ENCODE measurements at regions not wholly inside any gene's neighbourhood (a gene's known extent, or its start where the extent isn't known, plus 50 kb on each side); places are given as distances from the start of the nearest gene placed in this dataset.

GRCh38 chr21:43355266-43355924 is 71.5 kb downstream of the SIK1 start:
- TF ChIP-seq E2F4 (CRISPR knock-in tag; IDR thresholded peaks at IDR 0.05; ENCODE audit: borderline replicate concordance, low read depth) (no peak), NFATC4 (CRISPR knock-in tag; IDR thresholded peaks at IDR 0.05) (no peak), GRHL2 (CRISPR knock-in tag; IDR thresholded peaks at IDR 0.05; ENCODE audit: insufficient replicate concordance, severe bottlenecking) (no peak), ZSCAN18 (CRISPR knock-in tag; IDR thresholded peaks at IDR 0.05) (no peak)
- H3K4me1 Mint-ChIP-seq = no peaks in the 10 kb centered on the region
- peak overlapping the region; percentile 3; the same call in 1 of the 2 replicates for H3K27ac Mint-ChIP-seq
- H3K9me3 Mint-ChIP-seq = peaks cover 4% of the 10 kb centered on the region; the same call in 1 of the 2 replicates
- H3K4me3 Mint-ChIP-seq = no peak overlapping the region
- no peaks in the 10 kb centered on the region for H3K36me3 Mint-ChIP-seq
- ChIA-PET POLR2A (no interaction called here), CTCF (interaction anchor here (1.4 kb wide), 1 partner anchor 43 kb away, joined by 4 read pairs; no protein-coding TSS in a partner anchor)
- ATAC-seq = no peak
- no peaks in the 10 kb centered on the region for H3K27me3 Mint-ChIP-seq (ENCODE audit: low read depth)
- DNase-seq (ENCODE audit: low spot score) = no peak

GRCh38 chr21:43354666-43355065 is 72.3 kb downstream of the SIK1 start:
- Mint-ChIP-seq H3K4me3 (no peak overlapping the region), H3K36me3 (no peaks in the 10 kb centered on the region), H3K27ac (no peak overlapping the region), H3K9me3 (peaks cover 4% of the 10 kb centered on the region; the same call in 1 of the 2 replicates), H3K27me3 (ENCODE audit: low read depth) (no peaks in the 10 kb centered on the region), H3K4me1 (no peaks in the 10 kb centered on the region)
- ChIA-PET POLR2A (no interaction called here), CTCF (no interaction called here)
- TF ChIP-seq RELA (CRISPR knock-in tag; IDR thresholded peaks at IDR 0.05; ENCODE audit: borderline replicate concordance) = no peak
- no peak for TF ChIP-seq ZNF317 (CRISPR knock-in tag; IDR thresholded peaks at IDR 0.05; ENCODE audit: borderline replicate concordance, low read depth)
- TF ChIP-seq ESRRA (CRISPR knock-in tag; IDR thresholded peaks at IDR 0.05; ENCODE audit: borderline replicate concordance) = no peak
- no peak for TF ChIP-seq NR3C1 (CRISPR knock-in tag; conservative IDR thresholded peaks at IDR 0.05; ENCODE audit: low read depth)
- TF ChIP-seq SOX15 (CRISPR knock-in tag; IDR thresholded peaks at IDR 0.05) = no peak
- TF ChIP-seq ZNF121 (CRISPR knock-in tag; IDR thresholded peaks at IDR 0.05) = no peak
- no peak for TF ChIP-seq TEAD1 (CRISPR knock-in tag; IDR thresholded peaks at IDR 0.05)
- no peak for TF ChIP-seq ZNF416 (CRISPR knock-in tag; IDR thresholded peaks at IDR 0.05)
- TF ChIP-seq ATF3 (CRISPR knock-in tag; conservative IDR thresholded peaks at IDR 0.05) = no peak
- DNase-seq (ENCODE audit: low spot score) (no peak), ATAC-seq (no peak)

GRCh38 chr21:43354026-43354420 is 72.9 kb downstream of the SIK1 start:
- Mint-ChIP-seq H3K27ac (no peak overlapping the region), H3K4me1 (no peaks in the 10 kb centered on the region), H3K36me3 (no peaks in the 10 kb centered on the region), H3K4me3 (no peak overlapping the region), H3K9me3 (peaks cover 4% of the 10 kb centered on the region; the same call in 1 of the 2 replicates), H3K27me3 (ENCODE audit: low read depth) (no peaks in the 10 kb centered on the region)
- ChIA-PET CTCF (interaction anchor here (1.1 kb wide), 1 partner anchor 22 kb away, joined by 3 read pairs; no protein-coding TSS in a partner anchor), POLR2A (no interaction called here)
- DNase-seq (ENCODE audit: low spot score) (no peak), ATAC-seq (no peak)
- TF ChIP-seq AR (CRISPR knock-in tag; IDR thresholded peaks at IDR 0.05) = no peak
- TF ChIP-seq E2F1 (CRISPR knock-in tag; IDR thresholded peaks at IDR 0.05) = no peak
- no peak for TF ChIP-seq ZNF396 (CRISPR knock-in tag; IDR thresholded peaks at IDR 0.05; ENCODE audit: borderline replicate concordance)
- no peak for TF ChIP-seq NFE2L1 (CRISPR knock-in tag; IDR thresholded peaks at IDR 0.05)
- no peak for TF ChIP-seq GTF2I (CRISPR knock-in tag; conservative IDR thresholded peaks at IDR 0.05)
- no peak for TF ChIP-seq TEAD4 (CRISPR knock-in tag; IDR thresholded peaks at IDR 0.05)
- no peak for TF ChIP-seq ZNF138 (CRISPR knock-in tag; conservative IDR thresholded peaks at IDR 0.05)
- no peak for TF ChIP-seq EMX1 (CRISPR knock-in tag; IDR thresholded peaks at IDR 0.05)
- no peak for TF ChIP-seq OVOL2 (CRISPR knock-in tag; IDR thresholded peaks at IDR 0.05; ENCODE audit: borderline replicate concordance)
- TF ChIP-seq ZNF281 (CRISPR knock-in tag; IDR thresholded peaks at IDR 0.05) = no peak
- no peak for TF ChIP-seq RELA (CRISPR knock-in tag; IDR thresholded peaks at IDR 0.05; ENCODE audit: borderline replicate concordance)
- TF ChIP-seq HMGA2 (CRISPR knock-in tag; IDR thresholded peaks at IDR 0.05) = no peak

Measured in WTC11 (cell line).